ENCODE measurements at regions not wholly inside any gene's neighbourhood (a gene's known extent, or its start where the extent isn't known, plus 50 kb on each side); places are given as distances from the start of the nearest gene placed in this dataset.

DNA sequence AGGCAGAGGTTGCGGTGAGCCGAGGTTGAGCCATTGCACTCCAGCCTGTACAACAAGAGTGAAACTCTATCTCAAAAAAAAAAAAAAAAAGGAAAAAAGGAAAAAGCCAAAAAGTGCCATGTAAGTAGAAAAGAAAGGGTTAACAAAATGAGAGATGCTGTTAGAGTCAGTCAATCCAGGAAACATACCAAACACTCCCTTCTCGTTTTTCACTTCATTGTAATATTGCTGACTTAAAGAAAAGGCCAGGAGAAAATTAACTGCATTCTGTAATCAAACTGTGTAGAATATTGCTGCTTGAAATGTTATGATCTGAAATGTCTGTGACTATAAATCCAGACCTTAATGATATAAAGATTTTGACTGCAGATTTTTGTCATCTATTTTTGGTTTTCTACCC lies 379.1 kb downstream of the ENC1 start:
- ATAC-seq (no peak), DNase-seq (ENCODE audit: low read depth, low spot score) (no peak), FAIRE-seq (no peak)
- 52% methylated on average over 3 of the region's 3 CpGs for WGBS (ENCODE audit: insufficient coverage, insufficient replicate concordance, low lambda C conversion rate, missing lambda C conversion rate)
- Histone ChIP-seq H3K9me3 (replicated peaks; ENCODE audit: control insufficient read depth, insufficient read depth, low read length) (no peaks in the 10 kb centered on the region), H3K36me3 (ENCODE audit: control insufficient read depth in 2 of 2, insufficient read depth in 2 of 2, low read length in 1 of 2) (no peaks in the 10 kb centered on the region), H3K4me2 (ENCODE audit: control insufficient read depth, insufficient read depth) (no peak overlapping the region), H3K4me1 (ENCODE audit: control insufficient read depth, insufficient read depth, low read length) (peaks cover 12% of the 10 kb centered on the region), H3K27ac (ENCODE audit: control insufficient read depth, insufficient read depth) (no peak overlapping the region), H3K9ac (ENCODE audit: control insufficient read depth, insufficient read depth, low read length) (no peak overlapping the region), H2AFZ (ENCODE audit: control insufficient read depth, low read depth, low read length) (no peak overlapping the region), H3K27me3 (replicated peaks in 1 of 2; ENCODE audit: control insufficient read depth in 2 of 2, insufficient read depth in 2 of 2, low read length in 1 of 2) (no peaks in the 10 kb centered on the region), H3K4me3 (no peak overlapping the region), H3K79me2 (ENCODE audit: control insufficient read depth, insufficient read depth, low read length) (no peaks in the 10 kb centered on the region), H4K20me1 (ENCODE audit: control insufficient read depth, insufficient read depth) (no peaks in the 10 kb centered on the region)
- CTCF ChIA-PET, result no interaction called here
- BruUV-seq (replicated peaks), result no TSS peak
- POLR2A ChIA-PET, result no interaction called here
- intact Hi-C loops (cut with micrococcal nuclease; ENCODE audit: unreplicated experiment), result no loop called here
- RAD21 ChIA-PET (ENCODE audit: unreplicated experiment), result no interaction called here
- SMC1A ChIA-PET (ENCODE audit: uncharacterized antibody, unreplicated experiment), result no interaction called here
- in situ Hi-C loops (cut with MboI), result no loop called here
- no peak for TF ChIP-seq TBL1XR1 (IDR thresholded peaks at IDR 0.05; ENCODE audit: low read depth, low read length)
- TF ChIP-seq CEBPB (IDR thresholded peaks at IDR 0.05; ENCODE audit: borderline replicate concordance in 1 of 2, low read depth in 2 of 2, low read length in 2 of 2), result no peak
- TF ChIP-seq, protein P1, sequence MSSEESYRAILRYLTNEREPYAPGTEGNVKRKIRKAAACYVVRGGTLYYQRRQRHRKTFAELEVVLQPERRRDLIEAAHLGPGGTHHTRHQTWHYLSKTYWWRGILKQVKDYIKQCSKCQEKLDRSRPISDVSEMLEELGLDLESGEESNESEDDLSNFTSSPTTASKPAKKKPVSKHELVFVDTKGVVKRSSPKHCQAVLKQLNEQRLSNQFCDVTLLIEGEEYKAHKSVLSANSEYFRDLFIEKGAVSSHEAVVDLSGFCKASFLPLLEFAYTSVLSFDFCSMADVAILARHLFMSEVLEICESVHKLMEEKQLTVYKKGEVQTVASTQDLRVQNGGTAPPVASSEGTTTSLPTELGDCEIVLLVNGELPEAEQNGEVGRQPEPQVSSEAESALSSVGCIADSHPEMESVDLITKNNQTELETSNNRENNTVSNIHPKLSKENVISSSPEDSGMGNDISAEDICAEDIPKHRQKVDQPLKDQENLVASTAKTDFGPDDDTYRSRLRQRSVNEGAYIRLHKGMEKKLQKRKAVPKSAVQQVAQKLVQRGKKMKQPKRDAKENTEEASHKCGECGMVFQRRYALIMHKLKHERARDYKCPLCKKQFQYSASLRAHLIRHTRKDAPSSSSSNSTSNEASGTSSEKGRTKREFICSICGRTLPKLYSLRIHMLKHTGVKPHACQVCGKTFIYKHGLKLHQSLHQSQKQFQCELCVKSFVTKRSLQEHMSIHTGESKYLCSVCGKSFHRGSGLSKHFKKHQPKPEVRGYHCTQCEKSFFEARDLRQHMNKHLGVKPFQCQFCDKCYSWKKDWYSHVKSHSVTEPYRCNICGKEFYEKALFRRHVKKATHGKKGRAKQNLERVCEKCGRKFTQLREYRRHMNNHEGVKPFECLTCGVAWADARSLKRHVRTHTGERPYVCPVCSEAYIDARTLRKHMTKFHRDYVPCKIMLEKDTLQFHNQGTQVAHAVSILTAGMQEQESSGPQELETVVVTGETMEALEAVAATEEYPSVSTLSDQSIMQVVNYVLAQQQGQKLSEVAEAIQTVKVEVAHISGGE (CRISPR knock-in tag; IDR thresholded peaks at IDR 0.05), result no peak
- TF ChIP-seq HDGF (IDR thresholded peaks at IDR 0.05), result no peak
- TF ChIP-seq MTA2 (IDR thresholded peaks at IDR 0.05; ENCODE audit: low read depth), result no peak
- TF ChIP-seq EED (IDR thresholded peaks at IDR 0.05; ENCODE audit: low read depth), result no peak
- TF ChIP-seq, protein P2, sequence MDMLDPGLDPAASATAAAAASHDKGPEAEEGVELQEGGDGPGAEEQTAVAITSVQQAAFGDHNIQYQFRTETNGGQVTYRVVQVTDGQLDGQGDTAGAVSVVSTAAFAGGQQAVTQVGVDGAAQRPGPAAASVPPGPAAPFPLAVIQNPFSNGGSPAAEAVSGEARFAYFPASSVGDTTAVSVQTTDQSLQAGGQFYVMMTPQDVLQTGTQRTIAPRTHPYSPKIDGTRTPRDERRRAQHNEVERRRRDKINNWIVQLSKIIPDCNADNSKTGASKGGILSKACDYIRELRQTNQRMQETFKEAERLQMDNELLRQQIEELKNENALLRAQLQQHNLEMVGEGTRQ (IDR thresholded peaks at IDR 0.05; ENCODE audit: borderline replicate concordance, low read depth, low read length), result no peak
- TF ChIP-seq MEF2A (IDR thresholded peaks at IDR 0.05; ENCODE audit: insufficient read depth, low read depth, low read length), result no peak
- TF ChIP-seq, protein P3, sequence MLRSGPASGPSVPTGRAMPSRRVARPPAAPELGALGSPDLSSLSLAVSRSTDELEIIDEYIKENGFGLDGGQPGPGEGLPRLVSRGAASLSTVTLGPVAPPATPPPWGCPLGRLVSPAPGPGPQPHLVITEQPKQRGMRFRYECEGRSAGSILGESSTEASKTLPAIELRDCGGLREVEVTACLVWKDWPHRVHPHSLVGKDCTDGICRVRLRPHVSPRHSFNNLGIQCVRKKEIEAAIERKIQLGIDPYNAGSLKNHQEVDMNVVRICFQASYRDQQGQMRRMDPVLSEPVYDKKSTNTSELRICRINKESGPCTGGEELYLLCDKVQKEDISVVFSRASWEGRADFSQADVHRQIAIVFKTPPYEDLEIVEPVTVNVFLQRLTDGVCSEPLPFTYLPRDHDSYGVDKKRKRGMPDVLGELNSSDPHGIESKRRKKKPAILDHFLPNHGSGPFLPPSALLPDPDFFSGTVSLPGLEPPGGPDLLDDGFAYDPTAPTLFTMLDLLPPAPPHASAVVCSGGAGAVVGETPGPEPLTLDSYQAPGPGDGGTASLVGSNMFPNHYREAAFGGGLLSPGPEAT (IDR thresholded peaks at IDR 0.05; ENCODE audit: low read depth), result no peak
- no peak for TF ChIP-seq LARP7 (IDR thresholded peaks at IDR 0.05)
- TF ChIP-seq TCF3 (IDR thresholded peaks at IDR 0.05; ENCODE audit: borderline replicate concordance, insufficient read depth, low read depth, low read length), result no peak
- TF ChIP-seq NFXL1 (IDR thresholded peaks at IDR 0.05; ENCODE audit: borderline replicate concordance), result no peak
- TF ChIP-seq SP1 (IDR thresholded peaks at IDR 0.05; ENCODE audit: low read depth, low read length), result no peak
- TF ChIP-seq, protein P4, sequence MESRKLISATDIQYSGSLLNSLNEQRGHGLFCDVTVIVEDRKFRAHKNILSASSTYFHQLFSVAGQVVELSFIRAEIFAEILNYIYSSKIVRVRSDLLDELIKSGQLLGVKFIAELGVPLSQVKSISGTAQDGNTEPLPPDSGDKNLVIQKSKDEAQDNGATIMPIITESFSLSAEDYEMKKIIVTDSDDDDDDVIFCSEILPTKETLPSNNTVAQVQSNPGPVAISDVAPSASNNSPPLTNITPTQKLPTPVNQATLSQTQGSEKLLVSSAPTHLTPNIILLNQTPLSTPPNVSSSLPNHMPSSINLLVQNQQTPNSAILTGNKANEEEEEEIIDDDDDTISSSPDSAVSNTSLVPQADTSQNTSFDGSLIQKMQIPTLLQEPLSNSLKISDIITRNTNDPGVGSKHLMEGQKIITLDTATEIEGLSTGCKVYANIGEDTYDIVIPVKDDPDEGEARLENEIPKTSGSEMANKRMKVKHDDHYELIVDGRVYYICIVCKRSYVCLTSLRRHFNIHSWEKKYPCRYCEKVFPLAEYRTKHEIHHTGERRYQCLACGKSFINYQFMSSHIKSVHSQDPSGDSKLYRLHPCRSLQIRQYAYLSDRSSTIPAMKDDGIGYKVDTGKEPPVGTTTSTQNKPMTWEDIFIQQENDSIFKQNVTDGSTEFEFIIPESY (IDR thresholded peaks at IDR 0.05), result no peak
- TF ChIP-seq EGR1 (IDR thresholded peaks at IDR 0.05; ENCODE audit: borderline replicate concordance in 1 of 2, low read depth in 2 of 2, low read length in 2 of 2), result no peak
